Keratinocyte (primary cell): ENCODE measurements at regions not wholly inside any gene's neighbourhood (a gene's known extent, or its start where the extent isn't known, plus 50 kb on each side); places are given as distances from the start of the nearest gene placed in this dataset.

Experiments used
- CTCF ChIP-seq, 3 experiments: IDR thresholded peaks in 1 of 3; conservative IDR thresholded peaks in 1 of 3; optimal IDR thresholded peaks in 1 of 3; 2 replicates in 2 of 3; 3 replicates in 1 of 3; pipeline versions ENCODE3 to v1.5.1; 2011; ENCODE audit warnings: low read length in 3 of 3, mild to moderate bottlenecking in 3 of 3, moderate library complexity in 2 of 3, control low read depth in 1 of 3, inconsistent platforms in 1 of 3; ENCODE audit not compliant: insufficient read depth in 2 of 3; ENCODE audit errors: extremely low read depth in 1 of 3
- EZH2 ChIP-seq: IDR thresholded peaks from one replicate; pipeline ENCODE4 v1.6.1; 2012; ENCODE audit warnings: inconsistent platforms, mild to moderate bottlenecking, low read length, moderate library complexity

DNA sequence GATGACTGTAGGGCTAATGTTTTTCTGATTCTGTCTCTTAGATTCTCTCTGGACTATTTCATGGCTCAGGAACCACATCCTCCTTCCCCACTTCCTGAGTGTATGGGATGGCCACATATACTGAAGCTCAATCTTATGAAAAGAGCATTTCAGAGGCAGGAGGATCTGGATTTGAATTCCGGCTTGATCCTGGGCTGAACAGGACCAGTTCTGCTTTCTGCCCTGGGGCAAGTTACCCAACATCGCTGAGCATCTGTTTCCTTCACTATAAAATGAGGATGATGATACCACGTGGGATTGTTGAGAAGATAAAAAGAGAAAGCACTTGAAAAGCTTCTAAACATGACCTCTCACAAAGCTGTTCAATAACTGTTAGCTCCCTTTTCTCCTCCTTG is 168.4 kb upstream of the TNFAIP3 start:
- TF ChIP-seq CTCF (optimal IDR thresholded peaks at IDR 0.05 in 1 of 3, IDR thresholded peaks at IDR 0.05 in 1 of 3, conservative IDR thresholded peaks at IDR 0.05 in 1 of 3; ENCODE audit: extremely low read depth in 1 of 3, insufficient read depth in 2 of 3, low read length in 3 of 3) (no peak), EZH2 (no peak)
